ENCODE measurements at regions not wholly inside any gene's neighbourhood (a gene's known extent, or its start where the extent isn't known, plus 50 kb on each side); places are given as distances from the start of the nearest gene placed in this dataset.

DNA sequence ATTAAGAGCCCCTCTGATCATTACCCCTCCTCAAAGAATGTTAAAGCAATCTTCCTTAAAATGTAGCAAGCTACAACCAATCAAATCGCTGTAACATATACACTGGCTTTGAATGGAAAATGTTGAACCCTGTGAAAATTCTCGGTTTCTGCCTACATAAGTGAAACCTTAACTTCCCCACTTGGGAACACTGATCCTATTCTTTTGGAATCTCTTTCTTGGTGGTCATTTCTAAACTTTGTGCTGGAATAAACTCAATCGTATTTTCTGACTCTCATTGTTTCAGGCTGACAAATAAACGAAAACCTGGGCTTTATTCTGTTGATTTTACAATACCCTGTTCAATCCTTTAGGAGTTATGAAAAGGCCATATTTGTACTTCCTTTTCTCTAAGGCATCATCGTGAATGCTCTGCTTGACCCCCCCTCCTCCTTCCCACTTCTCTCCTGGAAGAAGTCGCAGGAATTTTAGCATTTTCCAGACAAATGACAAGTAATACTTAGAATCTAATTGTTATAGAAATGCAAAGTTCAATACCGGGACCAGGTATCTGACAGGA is 155.1 kb upstream of the FAM13C start:
- H3F3A ChIP-seq (ENCODE audit: insufficient read depth, low read length, poor library complexity, severe bottlenecking), result no peaks in the 10 kb centered on the region
- no peak overlapping the region for H3K4me3 ChIP-seq (ENCODE audit: low read length)
- TF ChIP-seq EZH2 (IDR thresholded peaks at IDR 0.05; ENCODE audit: borderline replicate concordance, insufficient read depth, low read length, poor library complexity, severe bottlenecking) (no peak), TAF1 (IDR thresholded peaks at IDR 0.05; ENCODE audit: low read depth) (no peak), POLR2AphosphoS5 (IDR thresholded peaks at IDR 0.05) (no peak), REST (IDR thresholded peaks at IDR 0.05; ENCODE audit: borderline replicate concordance) (no peak), RAD21 (conservative IDR thresholded peaks at IDR 0.05) (no peak)
- TF ChIP-seq, protein P1, sequence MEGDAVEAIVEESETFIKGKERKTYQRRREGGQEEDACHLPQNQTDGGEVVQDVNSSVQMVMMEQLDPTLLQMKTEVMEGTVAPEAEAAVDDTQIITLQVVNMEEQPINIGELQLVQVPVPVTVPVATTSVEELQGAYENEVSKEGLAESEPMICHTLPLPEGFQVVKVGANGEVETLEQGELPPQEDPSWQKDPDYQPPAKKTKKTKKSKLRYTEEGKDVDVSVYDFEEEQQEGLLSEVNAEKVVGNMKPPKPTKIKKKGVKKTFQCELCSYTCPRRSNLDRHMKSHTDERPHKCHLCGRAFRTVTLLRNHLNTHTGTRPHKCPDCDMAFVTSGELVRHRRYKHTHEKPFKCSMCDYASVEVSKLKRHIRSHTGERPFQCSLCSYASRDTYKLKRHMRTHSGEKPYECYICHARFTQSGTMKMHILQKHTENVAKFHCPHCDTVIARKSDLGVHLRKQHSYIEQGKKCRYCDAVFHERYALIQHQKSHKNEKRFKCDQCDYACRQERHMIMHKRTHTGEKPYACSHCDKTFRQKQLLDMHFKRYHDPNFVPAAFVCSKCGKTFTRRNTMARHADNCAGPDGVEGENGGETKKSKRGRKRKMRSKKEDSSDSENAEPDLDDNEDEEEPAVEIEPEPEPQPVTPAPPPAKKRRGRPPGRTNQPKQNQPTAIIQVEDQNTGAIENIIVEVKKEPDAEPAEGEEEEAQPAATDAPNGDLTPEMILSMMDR (IDR thresholded peaks at IDR 0.05; ENCODE audit: poor library complexity, severe bottlenecking), result no peak
- no peak overlapping the region for H3K9ac ChIP-seq (ENCODE audit: low read length)
- no peaks in the 10 kb centered on the region for H3K27me3 ChIP-seq (ENCODE audit: insufficient read depth, low read depth, low read length)
- no peaks in the 10 kb centered on the region for H3K9me3 ChIP-seq (ENCODE audit: low read length)
- H2AFZ ChIP-seq (ENCODE audit: low read depth, low read length), result no peak overlapping the region
- H4K20me1 ChIP-seq (ENCODE audit: insufficient read depth), result no peaks in the 10 kb centered on the region
- no peaks in the 10 kb centered on the region for H3K79me2 ChIP-seq (replicated peaks; ENCODE audit: insufficient read depth, low read length)
- H3K4me2 ChIP-seq (ENCODE audit: low read length), result no peak overlapping the region
- H3K27ac ChIP-seq (ENCODE audit: low read length), result no peak overlapping the region
- H3K9me2 ChIP-seq (ENCODE audit: insufficient read depth, low read length), result no peaks in the 10 kb centered on the region
- H3K36me3 ChIP-seq (ENCODE audit: insufficient read depth, low read length), result no peaks in the 10 kb centered on the region

- Histone ChIP-seq H3K27ac (ENCODE audit: low read length) (no peak overlapping the region), H3K9me3 (ENCODE audit: low read length) (no peaks in the 10 kb centered on the region), H3K4me3 (ENCODE audit: low read length) (no peak overlapping the region), H3K79me2 (replicated peaks; ENCODE audit: insufficient read depth, low read length) (no peaks in the 10 kb centered on the region), H4K20me1 (ENCODE audit: insufficient read depth) (no peaks in the 10 kb centered on the region), H3K9ac (ENCODE audit: low read length) (no peak overlapping the region), H3K9me2 (ENCODE audit: insufficient read depth, low read length) (no peaks in the 10 kb centered on the region), H3K36me3 (ENCODE audit: insufficient read depth, low read length) (no peaks in the 10 kb centered on the region), H3F3A (ENCODE audit: insufficient read depth, low read length, poor library complexity, severe bottlenecking) (no peaks in the 10 kb centered on the region), H3K4me2 (ENCODE audit: low read length) (no peak overlapping the region), H2AFZ (ENCODE audit: low read depth, low read length) (no peak overlapping the region), H3K27me3 (ENCODE audit: insufficient read depth, low read depth, low read length) (no peaks in the 10 kb centered on the region)
- TF ChIP-seq MXI1 (conservative IDR thresholded peaks at IDR 0.05; ENCODE audit: poor library complexity, severe bottlenecking) (no peak), EZH2 (IDR thresholded peaks at IDR 0.05; ENCODE audit: borderline replicate concordance, insufficient read depth, low read length, poor library complexity, severe bottlenecking) (no peak), RAD21 (conservative IDR thresholded peaks at IDR 0.05) (no peak), POLR2AphosphoS5 (IDR thresholded peaks at IDR 0.05) (no peak), EP300 (conservative IDR thresholded peaks at IDR 0.05; ENCODE audit: poor library complexity, severe bottlenecking) (no peak), REST (IDR thresholded peaks at IDR 0.05; ENCODE audit: borderline replicate concordance) (no peak), TAF1 (IDR thresholded peaks at IDR 0.05; ENCODE audit: low read depth) (no peak), SMC3 (conservative IDR thresholded peaks at IDR 0.05; ENCODE audit: poor library complexity) (no peak)
- TF ChIP-seq, protein P1 (IDR thresholded peaks at IDR 0.05; ENCODE audit: poor library complexity, severe bottlenecking), result no peak
Measured at GRCh38 chr10:59513558-59513957, 151.2 kb upstream of the FAM13C start.

All from neural cell (in vitro differentiated cells).